Sigmoid colon (tissue), 6 donors: ENCODE measurements at regions not wholly inside any gene's neighbourhood (a gene's known extent, or its start where the extent isn't known, plus 50 kb on each side); places are given as distances from the start of the nearest gene placed in this dataset.

Experiments used
- DNase-seq: peaks from one replicate; pipeline ENCODE4 v3.0.0-alpha.2; 2019
- H3K27ac ChIP-seq, 4 donors: fragments of 200-600 bp; sonication (generic); one replicate each; pipeline ENCODE4 v1.5.1; 2016 to 2019; ENCODE audit warnings: mild to moderate bottlenecking in 1 of 4
- H3K27me3 ChIP-seq, 3 donors: fragments of 200-600 bp; sonication (generic); one replicate each; pipeline ENCODE4 v1.5.1; 2019; ENCODE audit warnings: mild to moderate bottlenecking in 1 of 3
- H3K36me3 ChIP-seq, 4 donors: fragments of 200-600 bp; sonication (generic); one replicate each; pipeline ENCODE4 v1.5.1; 2016 to 2019
- H3K4me1 ChIP-seq, 4 donors: fragments of 200-600 bp; sonication (generic); one replicate each; pipeline ENCODE4 v1.5.1; 2017 to 2019
- H3K4me3 ChIP-seq, 4 donors: fragments of 200-600 bp; sonication (generic); one replicate each; pipeline ENCODE4 v1.5.1; 2017 to 2019; ENCODE audit warnings: mild to moderate bottlenecking in 2 of 4, moderate library complexity in 1 of 4
- H3K9me3 ChIP-seq, 4 donors: fragments of 200-600 bp in 3 of 4; sonication (generic) in 3 of 4; one replicate each; pipeline versions ENCODE4 v1.5.1 to v1.6.1; 2013 to 2019
- CTCF ChIP-seq, 4 experiments: fragments of 450-650 bp in 3 of 4; fragments of 200-600 bp in 1 of 4; IDR thresholded peaks; one replicate each; pipeline ENCODE4 v1.5.1; 2016 to 2019; ENCODE audit warnings: antibody characterized with exemption in 4 of 4, mild to moderate bottlenecking in 3 of 4, moderate library complexity in 2 of 4
- EP300 ChIP-seq, 4 donors: sonication (generic); formaldehyde crosslinking; IDR thresholded peaks; one replicate each; pipeline ENCODE4 v1.6.1; 2017; ENCODE audit warnings: antibody characterized with exemption in 4 of 4
- POLR2A ChIP-seq, 2 donors: fragments of 450-650 bp; IDR thresholded peaks; one replicate each; pipeline ENCODE4 v1.6.1; 2016; ENCODE audit warnings: antibody characterized with exemption in 2 of 2, mild to moderate bottlenecking in 2 of 2, moderate library complexity in 2 of 2
- POLR2AphosphoS5 ChIP-seq, 4 donors: sonication (generic); formaldehyde crosslinking; IDR thresholded peaks; one replicate each; pipeline ENCODE4 v1.6.1; 2017; ENCODE audit warnings: antibody characterized with exemption in 4 of 4
- WGBS, 2 donors: extraction: QIAGEN DNeasy Blood & Tissue Kit; methylation state at CpG; one replicate each; pipeline ENCODE4 v1.1.7; 2013; 5-methylcytosine and 5-hydroxymethylcytosine counted together
- intact Hi-C: fragments of 100-400 bp; cut with DNase I; formaldehyde crosslinking; loops from one replicate; pipeline ENCODE4 v1.15.1; 2023
- donor health status: healthy with polysubstance abuse.
- donor health status: healthy.

GRCh38 chr3:174769171-174769570, 90.0 kb upstream of the NAALADL2 start:
- H3K9me3 ChIP-seq: no peaks in the 10 kb centered on the region

GRCh38 chr3:174775603-174776002, 83.5 kb upstream of the NAALADL2 start:
- TF ChIP-seq EP300 (IDR thresholded peaks at IDR 0.05): no peak
- no peak for TF ChIP-seq CTCF (IDR thresholded peaks at IDR 0.05)
- TF ChIP-seq POLR2A (IDR thresholded peaks at IDR 0.05): no peak
- TF ChIP-seq POLR2AphosphoS5 (IDR thresholded peaks at IDR 0.05): no peak
- no peaks in the 10 kb centered on the region for H3K36me3 ChIP-seq
- no peaks in the 10 kb centered on the region for H3K4me1 ChIP-seq
- intact Hi-C loops: no loop called here
- DNase-seq: no peak
- H3K27ac ChIP-seq: no peak overlapping the region
- no peak overlapping the region for H3K4me3 ChIP-seq
- no peaks in the 10 kb centered on the region for H3K9me3 ChIP-seq
- WGBS, 2 donors: 93 to 94% methylated on average over 3 of the region's 3 CpGs
- H3K27me3 ChIP-seq: no peaks in the 10 kb centered on the region

More at GRCh38 chr3:174769171-174769570, 90.0 kb upstream of the NAALADL2 start:
- Histone ChIP-seq H3K27ac (no peak overlapping the region), H3K27me3 (no peaks in the 10 kb centered on the region), H3K4me1 (no peaks in the 10 kb centered on the region), H3K4me3 (no peak overlapping the region), H3K36me3 (no peaks in the 10 kb centered on the region)
- no peak for TF ChIP-seq POLR2A (IDR thresholded peaks at IDR 0.05)
- TF ChIP-seq POLR2AphosphoS5 (IDR thresholded peaks at IDR 0.05): no peak
- TF ChIP-seq EP300 (IDR thresholded peaks at IDR 0.05): no peak
- TF ChIP-seq CTCF (IDR thresholded peaks at IDR 0.05): no peak
- DNase-seq: no peak
- intact Hi-C loops: no loop called here
- 94% methylated on average over 2 of the region's 2 CpGs for WGBS, 2 donors

GRCh38 chr3:174776123-174776522, 83.0 kb upstream of the NAALADL2 start:
- 84 to 89% methylated on average over 4 of the region's 4 CpGs for WGBS, 2 donors
- intact Hi-C loops: no loop called here
- TF ChIP-seq CTCF (IDR thresholded peaks at IDR 0.05) (no peak), POLR2AphosphoS5 (IDR thresholded peaks at IDR 0.05) (no peak)
- no peak for DNase-seq
- no peak overlapping the region for H3K27ac ChIP-seq
- H3K4me3 ChIP-seq: no peak overlapping the region
- no peaks in the 10 kb centered on the region for H3K4me1 ChIP-seq
- no peaks in the 10 kb centered on the region for H3K9me3 ChIP-seq
- H3K27me3 ChIP-seq: no peaks in the 10 kb centered on the region
- no peaks in the 10 kb centered on the region for H3K36me3 ChIP-seq

GRCh38 chr3:174776636-174777035, 82.5 kb upstream of the NAALADL2 start:
- DNase-seq: no peak
- intact Hi-C loops: no loop called here
- Histone ChIP-seq H3K4me1 (no peaks in the 10 kb centered on the region), H3K4me3 (no peak overlapping the region), H3K27ac (no peak overlapping the region), H3K36me3 (no peaks in the 10 kb centered on the region), H3K27me3 (no peaks in the 10 kb centered on the region), H3K9me3 (no peaks in the 10 kb centered on the region)
- WGBS, 2 donors: 73 to 86% methylated on average over 2 of the region's 2 CpGs
- no peak for TF ChIP-seq EP300 (IDR thresholded peaks at IDR 0.05)
- TF ChIP-seq POLR2AphosphoS5 (IDR thresholded peaks at IDR 0.05): no peak
- TF ChIP-seq CTCF (IDR thresholded peaks at IDR 0.05): no peak
- TF ChIP-seq POLR2A (IDR thresholded peaks at IDR 0.05): no peak

GRCh38 chr3:174777813-174778212, 81.3 kb upstream of the NAALADL2 start:
- Histone ChIP-seq H3K27ac (no peak overlapping the region), H3K36me3 (no peaks in the 10 kb centered on the region), H3K4me3 (no peak overlapping the region), H3K4me1 (no peaks in the 10 kb centered on the region), H3K27me3 (no peaks in the 10 kb centered on the region), H3K9me3 (no peaks in the 10 kb centered on the region)
- TF ChIP-seq POLR2AphosphoS5 (IDR thresholded peaks at IDR 0.05) (no peak), EP300 (IDR thresholded peaks at IDR 0.05) (no peak), POLR2A (IDR thresholded peaks at IDR 0.05) (no peak), CTCF (IDR thresholded peaks at IDR 0.05) (no peak)
- DNase-seq: no peak
- intact Hi-C loops: no loop called here
